COLO668 (cell line): ENCODE measurements at regions not wholly inside any gene's neighbourhood (a gene's known extent, or its start where the extent isn't known, plus 50 kb on each side); places are given as distances from the start of the nearest gene placed in this dataset.

Source experiments
- DNase-seq: peaks from one replicate; lab custom pipeline; 2025; ENCODE audit not compliant: unreplicated experiment; lab: John Stamatoyannopoulos, UW

- DNase-seq = no peak
Measured at GRCh38 chr10:108716352-108716751, 1207.0 kb downstream of the XPNPEP1 start.

- DNase-seq = no peak
Measured at GRCh38 chr10:108709927-108710722, 1213.2 kb downstream of the XPNPEP1 start.

- no peak for DNase-seq
Measured at GRCh38 chr10:108708363-108708762, 1214.9 kb downstream of the XPNPEP1 start.

GRCh38 chr10:108696792-108697477 lies 1226.4 kb downstream of the XPNPEP1 start:
- DNase-seq = no peak

GRCh38 chr10:108691126-108691525 lies 1232.2 kb downstream of the XPNPEP1 start:
- DNase-seq = no peak

- no peak for DNase-seq
Measured at GRCh38 chr10:108690530-108690929, 1232.8 kb downstream of the XPNPEP1 start.

- DNase-seq = no peak
Measured at GRCh38 chr10:108689891-108690290, 1233.4 kb downstream of the XPNPEP1 start.

- no peak for DNase-seq
Measured at GRCh38 chr10:108688314-108688713, 1235.0 kb downstream of the XPNPEP1 start.

GRCh38 chr10:108685863-108686531 lies 1237.3 kb downstream of the XPNPEP1 start:
- DNase-seq = no peak

GRCh38 chr10:108684431-108684830 lies 1238.9 kb downstream of the XPNPEP1 start:
- DNase-seq = no peak

- DNase-seq = no peak
Measured at GRCh38 chr10:108673741-108674140, 1249.6 kb downstream of the XPNPEP1 start.

- DNase-seq = no peak
Measured at GRCh38 chr10:108663587-108663986, 1259.7 kb downstream of the XPNPEP1 start.

GRCh38 chr10:108662975-108663374 lies 1260.3 kb downstream of the XPNPEP1 start:
- DNase-seq = no peak

GRCh38 chr10:108655057-108655456 lies 1268.3 kb downstream of the XPNPEP1 start:
- no peak for DNase-seq

GRCh38 chr10:108653531-108653930 lies 1269.8 kb downstream of the XPNPEP1 start:
- no peak for DNase-seq

GRCh38 chr10:108639010-108639409 lies 1284.3 kb downstream of the XPNPEP1 start:
- no peak for DNase-seq

GRCh38 chr10:108638225-108638624 lies 1285.1 kb downstream of the XPNPEP1 start:
- DNase-seq = no peak

GRCh38 chr10:108633046-108633445 lies 1290.3 kb downstream of the XPNPEP1 start:
- DNase-seq = no peak

- DNase-seq = no peak
Measured at GRCh38 chr10:108632144-108632543, 1291.2 kb downstream of the XPNPEP1 start.

- DNase-seq = no peak
Measured at GRCh38 chr10:108631332-108631731, 1292.0 kb downstream of the XPNPEP1 start.

- no peak for DNase-seq
Measured at GRCh38 chr10:108629834-108630233, 1293.5 kb downstream of the XPNPEP1 start.

GRCh38 chr10:108624052-108624451 lies 1299.3 kb downstream of the XPNPEP1 start:
- DNase-seq = no peak
